Stomach (tissue), 8 donors: ENCODE measurements at regions not wholly inside any gene's neighbourhood (a gene's known extent, or its start where the extent isn't known, plus 50 kb on each side); places are given as distances from the start of the nearest gene placed in this dataset.

Experiments
- DNase-seq, 2 donors: peaks; one replicate each; pipeline versions ENCODE4 v3.0.0 to v3.0.0-alpha.2; 2013 to 2019
- H3K27ac ChIP-seq, 5 donors: fragments of 200-600 bp in 4 of 5; sonication (generic) in 4 of 5; one replicate each; pipeline ENCODE4 v1.5.1; 2013 to 2019; ENCODE audit warnings: mild to moderate bottlenecking in 1 of 5, moderate library complexity in 1 of 5
- H3K27me3 ChIP-seq, 3 donors: fragments of 200-600 bp; sonication (generic); one replicate each; pipeline ENCODE4 v1.5.1; 2017 to 2019; ENCODE audit warnings: mixed run types in 1 of 3
- H3K36me3 ChIP-seq, 4 donors: fragments of 200-600 bp; sonication (generic); 1 replicate in 3 of 4; 2 replicates in 1 of 4; pipeline ENCODE4 v1.5.1; 2016 to 2019
- H3K4me1 ChIP-seq, 4 donors: fragments of 200-600 bp; sonication (generic); one replicate each; pipeline ENCODE4 v1.5.1; 2016 to 2019
- H3K4me3 ChIP-seq, 4 donors: fragments of 200-600 bp; sonication (generic) in 3 of 4; one replicate each; pipeline ENCODE4 v1.5.1; 2016 to 2019; ENCODE audit warnings: mild to moderate bottlenecking in 1 of 4
- H3K9me3 ChIP-seq, 4 donors: fragments of 200-600 bp; sonication (generic); one replicate each; pipeline ENCODE4 v1.5.1; 2016 to 2019
- EP300 ChIP-seq: sonication (generic); formaldehyde crosslinking; IDR thresholded peaks from one replicate; pipeline ENCODE4 v1.6.1; 2017; ENCODE audit warnings: antibody characterized with exemption
- POLR2A ChIP-seq, 4 donors: fragments of 450-650 bp; IDR thresholded peaks; one replicate each; pipeline ENCODE4 v1.6.1; 2016; ENCODE audit warnings: antibody characterized with exemption in 4 of 4, control low read depth in 2 of 4, mild to moderate bottlenecking in 1 of 4, moderate library complexity in 1 of 4
- POLR2AphosphoS5 ChIP-seq, 3 donors: sonication (generic); formaldehyde crosslinking; IDR thresholded peaks; one replicate each; pipeline ENCODE4 v1.6.1; 2016; ENCODE audit warnings: antibody characterized with exemption in 3 of 3
- WGBS, 5 donors: extraction: QIAGEN DNeasy Blood & Tissue Kit in 3 of 5; methylation state at CpG; one replicate each; pipeline versions ENCODE4 v1.1.5 to v1.1.7; 2013 to 2018; 5-methylcytosine and 5-hydroxymethylcytosine counted together
- intact Hi-C: fragments of 100-400 bp; cut with DNase I; formaldehyde crosslinking; loops from one replicate; pipeline ENCODE4 v1.15.1; 2023; ENCODE audit warnings: low total_unique reads
- TF ChIP-seq, protein P1 (sequence below), 7 experiments: fragments of 450-650 bp in 4 of 7; fragments of 200-600 bp in 3 of 7; sonication (generic) in 3 of 7; IDR thresholded peaks; one replicate each; pipeline ENCODE4 v1.5.1; 2016 to 2019; ENCODE audit warnings: antibody characterized with exemption in 7 of 7, control low read depth in 2 of 7, mild to moderate bottlenecking in 1 of 7
- donor health status: healthy with polysubstance abuse.
- donor health status: Bipolar disorder and iron deficiency.
- donor health status: healthy.

DNA sequence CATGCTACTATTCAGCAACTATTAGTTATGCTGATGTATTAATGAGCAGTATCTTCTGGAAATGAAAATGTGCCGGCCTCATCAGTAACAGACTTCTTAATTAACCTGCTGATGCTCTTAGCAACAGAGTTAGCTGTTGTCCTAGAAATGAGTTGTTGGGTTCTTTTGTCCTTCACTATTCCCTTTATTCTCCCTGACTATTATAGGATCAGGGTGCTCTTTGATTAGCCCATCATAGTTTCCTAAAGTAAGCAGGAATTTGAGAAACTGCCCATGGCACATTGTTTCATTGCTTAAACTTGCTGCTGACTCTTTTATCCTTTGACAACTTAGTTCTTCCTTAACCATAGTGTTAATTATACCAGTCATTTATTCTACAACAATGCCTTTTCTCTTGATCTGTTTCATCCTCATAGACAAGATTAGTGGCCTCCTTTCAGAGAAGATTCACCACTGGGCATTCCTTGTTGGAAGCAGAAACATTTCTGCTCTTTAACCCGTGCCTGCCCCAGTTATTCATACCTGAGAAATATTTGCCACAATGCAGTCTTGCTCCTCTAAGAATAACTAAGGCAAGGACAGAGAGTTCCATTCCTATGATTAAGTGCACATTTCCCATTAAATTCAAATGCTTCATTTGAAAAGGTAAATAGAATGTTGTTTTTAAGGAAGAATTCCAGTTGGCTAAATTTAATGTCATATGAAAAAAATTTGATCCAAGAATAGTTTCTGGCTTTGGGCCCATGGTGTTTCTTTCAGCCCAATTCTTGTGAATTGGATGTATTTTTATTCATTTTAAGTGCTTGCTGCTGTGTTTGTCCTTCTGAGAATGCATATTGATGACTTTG, 573.3 kb upstream of the TBL1XR1 start:
- Histone ChIP-seq H3K27ac (peak overlapping the region in 2 of 5 donors; percentile 19 to 32), H3K27me3 (no peaks in the 10 kb centered on the region), H3K9me3 (peaks cover 0 to 12% (median 7%) of the 10 kb centered on the region in 4 donors), H3K36me3 (no peaks in the 10 kb centered on the region), H3K4me1 (peaks cover 0 to 13% (median 6%) of the 10 kb centered on the region in 4 donors), H3K4me3 (no peak overlapping the region)
- intact Hi-C loops, result no loop called here
- no peak for TF ChIP-seq POLR2A (IDR thresholded peaks at IDR 0.05)
- no peak for DNase-seq
- 71 to 95% (median 82%) methylated on average over 2 of the region's 2 CpGs for WGBS, 5 donors

DNA sequence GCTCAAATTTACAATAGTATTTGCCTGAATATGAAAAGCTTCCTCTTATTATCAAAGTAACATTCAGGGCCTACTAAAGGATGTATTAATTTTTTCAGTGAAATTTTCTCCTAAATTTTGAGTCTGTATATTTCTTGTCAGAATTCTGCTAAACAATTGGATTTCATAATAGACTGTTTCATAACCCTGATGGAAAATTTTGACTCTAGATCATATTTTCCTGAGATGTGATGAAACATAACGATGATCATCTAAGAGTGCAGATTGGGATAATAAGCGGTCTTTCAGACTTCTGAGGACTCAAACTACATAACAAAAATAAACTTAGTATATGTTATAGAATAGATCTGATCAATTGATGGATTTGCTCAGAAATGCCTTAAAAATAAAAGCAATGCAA, 574.5 kb upstream of the TBL1XR1 start:
- Histone ChIP-seq H3K4me1 (peaks cover 0 to 16% (median 6%) of the 10 kb centered on the region in 4 donors), H3K9me3 (peaks cover 0 to 12% (median 7%) of the 10 kb centered on the region in 4 donors), H3K4me3 (no peak overlapping the region), H3K27ac (peak overlapping the region in 1 of 5 donors; percentile 32), H3K36me3 (no peaks in the 10 kb centered on the region), H3K27me3 (no peaks in the 10 kb centered on the region)
- no peak for TF ChIP-seq POLR2A (IDR thresholded peaks at IDR 0.05)
- TF ChIP-seq, protein P1, sequence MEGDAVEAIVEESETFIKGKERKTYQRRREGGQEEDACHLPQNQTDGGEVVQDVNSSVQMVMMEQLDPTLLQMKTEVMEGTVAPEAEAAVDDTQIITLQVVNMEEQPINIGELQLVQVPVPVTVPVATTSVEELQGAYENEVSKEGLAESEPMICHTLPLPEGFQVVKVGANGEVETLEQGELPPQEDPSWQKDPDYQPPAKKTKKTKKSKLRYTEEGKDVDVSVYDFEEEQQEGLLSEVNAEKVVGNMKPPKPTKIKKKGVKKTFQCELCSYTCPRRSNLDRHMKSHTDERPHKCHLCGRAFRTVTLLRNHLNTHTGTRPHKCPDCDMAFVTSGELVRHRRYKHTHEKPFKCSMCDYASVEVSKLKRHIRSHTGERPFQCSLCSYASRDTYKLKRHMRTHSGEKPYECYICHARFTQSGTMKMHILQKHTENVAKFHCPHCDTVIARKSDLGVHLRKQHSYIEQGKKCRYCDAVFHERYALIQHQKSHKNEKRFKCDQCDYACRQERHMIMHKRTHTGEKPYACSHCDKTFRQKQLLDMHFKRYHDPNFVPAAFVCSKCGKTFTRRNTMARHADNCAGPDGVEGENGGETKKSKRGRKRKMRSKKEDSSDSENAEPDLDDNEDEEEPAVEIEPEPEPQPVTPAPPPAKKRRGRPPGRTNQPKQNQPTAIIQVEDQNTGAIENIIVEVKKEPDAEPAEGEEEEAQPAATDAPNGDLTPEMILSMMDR (IDR thresholded peaks at IDR 0.05), result no peak
- TF ChIP-seq EP300, result no peak
- TF ChIP-seq POLR2AphosphoS5 (IDR thresholded peaks at IDR 0.05), result no peak
- WGBS, 5 donors, result 84 to 96% (median 94%) methylated on average over 2 of the region's 2 CpGs
- intact Hi-C loops, result no loop called here
- DNase-seq, result no peak

DNA sequence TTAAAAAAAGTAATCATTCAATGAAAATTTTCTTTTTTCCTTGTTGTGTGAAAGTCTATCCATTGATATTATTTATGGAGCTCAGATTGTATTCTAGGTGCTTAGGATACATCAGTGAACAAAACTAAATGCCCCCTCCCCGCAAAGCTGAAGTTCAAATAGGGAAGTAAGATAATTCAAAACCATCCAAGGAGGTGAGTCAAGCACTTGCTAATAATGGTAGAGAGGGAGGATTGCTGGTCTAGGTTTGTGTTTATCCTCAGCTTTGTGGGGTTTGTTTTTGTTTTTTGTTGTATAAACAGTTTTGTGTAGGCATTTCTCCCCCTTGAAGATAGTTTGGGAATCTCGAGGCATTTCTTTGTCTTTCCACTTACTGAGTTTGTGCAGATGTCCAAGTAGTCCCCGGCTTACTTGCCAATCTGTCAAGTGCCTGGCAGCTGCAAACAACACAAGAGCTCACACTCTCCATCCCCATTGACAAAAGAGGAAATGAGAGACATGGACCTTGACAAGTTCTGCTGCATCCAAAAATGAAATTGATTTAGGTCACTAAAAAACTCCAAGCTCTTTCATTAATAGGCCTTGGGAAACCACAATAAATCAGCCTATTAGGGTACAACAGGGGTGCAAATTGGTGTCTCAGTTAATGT, 575.8 kb upstream of the TBL1XR1 start:
- intact Hi-C loops, result no loop called here
- peak in 1 of 2 donors; percentile 33 for DNase-seq
- WGBS, 5 donors, result 66 to 75% (median 72%) methylated on average over 3 of the region's 3 CpGs

DNA sequence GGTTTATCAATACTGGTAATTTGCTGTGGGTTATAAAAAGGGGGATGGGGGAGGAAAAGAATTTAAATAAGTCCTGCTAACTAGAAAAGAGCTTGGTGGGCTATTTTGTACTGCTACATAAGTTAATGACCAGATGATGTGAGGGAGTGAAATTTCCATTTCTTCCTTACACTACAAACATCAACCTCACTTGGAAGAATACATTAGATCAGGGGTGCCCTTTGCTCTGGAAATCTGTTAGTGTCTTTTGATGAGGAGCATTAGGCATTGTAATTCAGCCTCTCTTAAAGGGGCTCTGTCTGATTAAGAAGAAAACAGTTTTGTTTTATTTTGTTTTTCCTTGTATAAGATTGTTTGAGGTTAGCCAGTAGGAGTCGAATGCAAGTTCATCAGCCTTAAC, 576.4 kb upstream of the TBL1XR1 start:
- intact Hi-C loops, result no loop called here

More for the DNA sequence above, 575.8 kb upstream of the TBL1XR1 start:
- Histone ChIP-seq H3K9me3 (peaks cover 0 to 10% (median 5%) of the 10 kb centered on the region in 4 donors), H3K36me3 (no peaks in the 10 kb centered on the region), H3K27me3 (no peaks in the 10 kb centered on the region), H3K4me1 (peaks cover 0 to 27% (median 7%) of the 10 kb centered on the region in 4 donors), H3K4me3 (no peak overlapping the region), H3K27ac (no peak overlapping the region)
- TF ChIP-seq, protein P1 (IDR thresholded peaks at IDR 0.05), result no peak
- TF ChIP-seq POLR2AphosphoS5 (IDR thresholded peaks at IDR 0.05) (no peak), EP300 (no peak), POLR2A (IDR thresholded peaks at IDR 0.05) (no peak)

More for the DNA sequence above, 576.4 kb upstream of the TBL1XR1 start:
- H3K36me3 ChIP-seq, result no peaks in the 10 kb centered on the region
- H3K27me3 ChIP-seq, result no peaks in the 10 kb centered on the region
- H3K4me3 ChIP-seq, result no peak overlapping the region
- WGBS, 5 donors, result 75 to 91% (median 79%) methylated on average over 1 of the region's 1 CpG
- TF ChIP-seq POLR2A (IDR thresholded peaks at IDR 0.05) (no peak), POLR2AphosphoS5 (IDR thresholded peaks at IDR 0.05) (no peak), EP300 (no peak)
- TF ChIP-seq, protein P1 (IDR thresholded peaks at IDR 0.05), result no peak
- no peak overlapping the region for H3K27ac ChIP-seq
- no peak for DNase-seq
- peaks cover 0 to 34% (median 10%) of the 10 kb centered on the region in 4 donors for H3K4me1 ChIP-seq
- peaks cover 0 to 4% (median under 1%) of the 10 kb centered on the region in 4 donors for H3K9me3 ChIP-seq
